Trophoblast cell (in vitro differentiated cells and primary cell): ENCODE measurements at regions not wholly inside any gene's neighbourhood (a gene's known extent, or its start where the extent isn't known, plus 50 kb on each side); places are given as distances from the start of the nearest gene placed in this dataset.

ENCODE experiments used
- DNase-seq, 2 donors: peaks; one replicate each; pipeline ENCODE4 v3.0.0-alpha.2; 2016
- H2AFZ ChIP-seq: 2 replicates; pipeline ENCODE4 v1.6.1; 2013; ENCODE audit warnings: low read length, moderate library complexity, mild to moderate bottlenecking; ENCODE audit not compliant: insufficient read depth, poor library complexity
- H2AK5ac ChIP-seq: 2 replicates; pipeline ENCODE4 v1.6.1; 2013; ENCODE audit warnings: mild to moderate bottlenecking, low read length
- H2BK120ac ChIP-seq: 2 replicates; pipeline ENCODE4 v1.6.1; 2013; ENCODE audit warnings: low read length, mild to moderate bottlenecking, moderate library complexity; ENCODE audit not compliant: insufficient read depth, poor library complexity
- H2BK12ac ChIP-seq: 2 replicates; pipeline ENCODE4 v1.6.1; 2013; ENCODE audit warnings: mild to moderate bottlenecking, low read length, moderate library complexity
- H2BK5ac ChIP-seq: 2 replicates; pipeline ENCODE4 v1.6.1; 2013; ENCODE audit warnings: low read length, low read depth, moderate library complexity, mild to moderate bottlenecking; ENCODE audit not compliant: poor library complexity
- H3K14ac ChIP-seq: 2 replicates; pipeline ENCODE4 v1.6.1; 2013; ENCODE audit warnings: mild to moderate bottlenecking, low read length
- H3K18ac ChIP-seq: 2 replicates; pipeline ENCODE4 v1.6.1; 2013; ENCODE audit warnings: mild to moderate bottlenecking, low read length
- H3K23ac ChIP-seq: 2 replicates; pipeline ENCODE4 v1.6.1; 2013; ENCODE audit warnings: low read length
- H3K27ac ChIP-seq: 2 replicates; pipeline ENCODE4 v1.5.1; 2013; ENCODE audit warnings: low read depth, mild to moderate bottlenecking, inconsistent platforms, low read length, moderate library complexity
- H3K27me3 ChIP-seq: 2 replicates; pipeline ENCODE4 v1.6.1; 2013; ENCODE audit warnings: inconsistent platforms, mild to moderate bottlenecking, low read length, moderate library complexity; ENCODE audit not compliant: insufficient read depth
- H3K36me3 ChIP-seq, 2 experiments: 1 replicate in 1 of 2; 2 replicates in 1 of 2; pipeline ENCODE4 v1.6.1; 2013; ENCODE audit warnings: low read length in 2 of 2, mild to moderate bottlenecking in 2 of 2, moderate library complexity in 1 of 2; ENCODE audit not compliant: insufficient read depth in 2 of 2, control insufficient read depth in 1 of 2
- H3K4ac ChIP-seq: 2 replicates; pipeline ENCODE4 v1.6.1; 2013; ENCODE audit warnings: low read depth, mild to moderate bottlenecking, low read length, moderate library complexity
- H3K4me1 ChIP-seq, 2 experiments: 1 replicate in 1 of 2; 2 replicates in 1 of 2; pipeline ENCODE4 v1.6.1; 2013; ENCODE audit warnings: low read length in 2 of 2, mild to moderate bottlenecking in 2 of 2, moderate library complexity in 1 of 2; ENCODE audit not compliant: insufficient read depth in 2 of 2, control insufficient read depth in 1 of 2
- H3K4me2 ChIP-seq: 2 replicates; pipeline ENCODE4 v1.6.1; 2013; ENCODE audit warnings: inconsistent platforms, mild to moderate bottlenecking, low read length, moderate library complexity
- H3K4me3 ChIP-seq: 2 replicates; pipeline ENCODE4 v1.5.1; 2013; ENCODE audit warnings: mild to moderate bottlenecking, low read depth, low read length, inconsistent platforms
- H3K79me1 ChIP-seq: one replicate; pipeline ENCODE4 v1.6.1; 2013; ENCODE audit warnings: low read length
- H3K79me2 ChIP-seq: 2 replicates; pipeline ENCODE4 v1.6.1; 2013; ENCODE audit warnings: low read length, mild to moderate bottlenecking; ENCODE audit not compliant: control insufficient read depth, insufficient read depth, poor library complexity
- H3K9ac ChIP-seq: 2 replicates; pipeline ENCODE4 v1.6.1; 2013; ENCODE audit warnings: mild to moderate bottlenecking, low read length
- H3K9me3 ChIP-seq: 2 replicates; pipeline ENCODE4 v1.6.1; 2013; ENCODE audit warnings: low read depth, mild to moderate bottlenecking, control low read depth, inconsistent platforms, low read length; ENCODE audit not compliant: insufficient read depth
- H4K12ac ChIP-seq: 2 replicates; pipeline ENCODE4 v1.6.1; 2013; ENCODE audit warnings: low read depth, mild to moderate bottlenecking, low read length, moderate library complexity
- H4K8ac ChIP-seq: 2 replicates; pipeline ENCODE4 v1.6.1; 2013; ENCODE audit warnings: low read depth, mild to moderate bottlenecking, low read length, moderate library complexity
- H4K91ac ChIP-seq: one replicate; pipeline ENCODE4 v1.6.1; 2013; ENCODE audit warnings: low read depth, mild to moderate bottlenecking, low read length, moderate library complexity
- WGBS: extraction: QIAGEN DNeasy Blood & Tissue Kit; methylation state at CpG from one replicate; pipeline ENCODE4 v1.1.7; 2013; ENCODE audit warnings: missing lambda C conversion rate; ENCODE audit not compliant: insufficient read length, insufficient coverage; ENCODE audit errors: extremely low coverage; 5-methylcytosine and 5-hydroxymethylcytosine counted together

- Histone ChIP-seq H3K9me3 (peaks cover 11% of the 10 kb centered on the region), H3K79me1 (no peaks in the 10 kb centered on the region), H3K4me2 (no peak overlapping the region), H3K79me2 (no peaks in the 10 kb centered on the region), H3K23ac (no peak overlapping the region), H3K4me3 (no peak overlapping the region), H2BK5ac (no peak overlapping the region), H2AK5ac (no peak overlapping the region), H3K14ac (no peak overlapping the region), H4K12ac (no peak overlapping the region), H2BK12ac (no peak overlapping the region), H3K36me3 (no peaks in the 10 kb centered on the region), H4K91ac (no peak overlapping the region), H3K27me3 (no peaks in the 10 kb centered on the region), H2BK120ac (no peak overlapping the region), H4K8ac (no peak overlapping the region), H2AFZ (no peak overlapping the region), H3K18ac (no peak overlapping the region), H3K27ac (no peak overlapping the region), H3K4ac (no peak overlapping the region), H3K4me1 (peaks cover 0 to 7% of the 10 kb centered on the region in 2 experiments), H3K9ac (no peak overlapping the region)
- WGBS, result no CpG with 5 or more reads among the region's 22 CpGs
- no peak for DNase-seq
Measured at GRCh38 chr14:101178184-101179072, 274.9 kb upstream of the RTL1 start.

- Histone ChIP-seq H3K4me3 (no peak overlapping the region), H2BK12ac (no peak overlapping the region), H4K12ac (no peak overlapping the region), H4K91ac (no peak overlapping the region), H3K23ac (no peak overlapping the region), H3K18ac (no peak overlapping the region), H2BK120ac (no peak overlapping the region), H3K36me3 (no peaks in the 10 kb centered on the region), H3K14ac (no peak overlapping the region), H2AFZ (no peak overlapping the region), H3K4me2 (no peak overlapping the region), H3K9ac (no peak overlapping the region), H3K79me2 (no peaks in the 10 kb centered on the region), H3K79me1 (no peaks in the 10 kb centered on the region), H2AK5ac (no peak overlapping the region), H3K4ac (no peak overlapping the region), H4K8ac (no peak overlapping the region), H3K9me3 (peaks cover 11% of the 10 kb centered on the region), H3K4me1 (peaks cover 0 to 10% of the 10 kb centered on the region in 2 experiments), H3K27ac (no peak overlapping the region), H2BK5ac (no peak overlapping the region), H3K27me3 (no peaks in the 10 kb centered on the region)
- no peak for DNase-seq
- WGBS, result no CpG with 5 or more reads among the region's 12 CpGs
Measured at GRCh38 chr14:101179691-101180211, 276.2 kb upstream of the RTL1 start.

- Histone ChIP-seq H3K14ac (no peak overlapping the region), H4K91ac (no peak overlapping the region), H3K27me3 (no peaks in the 10 kb centered on the region), H3K79me2 (no peaks in the 10 kb centered on the region), H3K18ac (no peak overlapping the region), H3K9ac (no peak overlapping the region), H2BK12ac (no peak overlapping the region), H3K9me3 (peaks cover 9% of the 10 kb centered on the region), H4K8ac (no peak overlapping the region), H3K36me3 (no peaks in the 10 kb centered on the region), H3K4ac (no peak overlapping the region), H3K4me1 (peaks cover 0 to 10% of the 10 kb centered on the region in 2 experiments), H2BK120ac (no peak overlapping the region), H2AFZ (no peak overlapping the region), H3K27ac (no peak overlapping the region), H3K79me1 (no peaks in the 10 kb centered on the region), H3K4me3 (no peak overlapping the region), H3K23ac (no peak overlapping the region), H4K12ac (no peak overlapping the region), H3K4me2 (no peak overlapping the region), H2BK5ac (no peak overlapping the region), H2AK5ac (no peak overlapping the region)
- whole genome bisulfite sequencing, result no CpG with 5 or more reads among the region's 6 CpGs
- no peak for DNase-seq
Measured at GRCh38 chr14:101181446-101182313, 278.2 kb upstream of the RTL1 start.

- H3K9ac ChIP-seq, result no peak overlapping the region
- no peaks in the 10 kb centered on the region for H3K27me3 ChIP-seq
- H3K79me1 ChIP-seq, result no peaks in the 10 kb centered on the region
- no peak overlapping the region for H3K4me3 ChIP-seq
- H2BK12ac ChIP-seq, result no peak overlapping the region
- H2BK120ac ChIP-seq, result no peak overlapping the region
- no peak overlapping the region for H3K23ac ChIP-seq
- no peak overlapping the region for H3K14ac ChIP-seq
- H2BK5ac ChIP-seq, result no peak overlapping the region
- H3K36me3 ChIP-seq, result no peaks in the 10 kb centered on the region
- no peak overlapping the region for H2AFZ ChIP-seq
- H3K4me1 ChIP-seq, result peaks cover 0 to 8% of the 10 kb centered on the region in 2 experiments
- no peak overlapping the region for H3K18ac ChIP-seq
- H3K4me2 ChIP-seq, result no peak overlapping the region
- H2AK5ac ChIP-seq, result no peak overlapping the region
- no peak overlapping the region for H4K8ac ChIP-seq
- H3K27ac ChIP-seq, result no peak overlapping the region
- no peak overlapping the region for H4K12ac ChIP-seq
- no peak overlapping the region for H3K4ac ChIP-seq
- WGBS, result no CpG with 5 or more reads among the region's 5 CpGs
- no peak for DNase-seq
- peaks cover 9% of the 10 kb centered on the region for H3K9me3 ChIP-seq
- no peaks in the 10 kb centered on the region for H3K79me2 ChIP-seq
- no peak overlapping the region for H4K91ac ChIP-seq
Measured at GRCh38 chr14:101182476-101182875, 279.0 kb upstream of the RTL1 start.
